Muscle of leg (tissue), 3 donors: ENCODE measurements at regions not wholly inside any gene's neighbourhood (a gene's known extent, or its start where the extent isn't known, plus 50 kb on each side); places are given as distances from the start of the nearest gene placed in this dataset.

Experiments used
- DNase-seq: peaks from one replicate; pipeline ENCODE4 v3.0.0; 2013
- H3K27ac ChIP-seq: one replicate; pipeline ENCODE4 v1.5.1; 2013; ENCODE audit warnings: mild to moderate bottlenecking, low read length, control low read depth
- H3K27me3 ChIP-seq: one replicate; pipeline ENCODE4 v1.6.1; 2013; ENCODE audit warnings: low read length; ENCODE audit not compliant: control insufficient read depth, insufficient read depth
- H3K36me3 ChIP-seq: one replicate; pipeline ENCODE4 v1.6.1; 2013; ENCODE audit warnings: low read length; ENCODE audit not compliant: control insufficient read depth, insufficient read depth
- H3K4me1 ChIP-seq: one replicate; pipeline ENCODE4 v1.6.1; 2013; ENCODE audit warnings: low read length; ENCODE audit not compliant: control insufficient read depth, insufficient read depth
- H3K4me3 ChIP-seq: one replicate; pipeline ENCODE4 v1.5.1; 2013; ENCODE audit warnings: low read length, control low read depth
- H3K9me3 ChIP-seq: replicated peaks from 2 replicates; pipeline ENCODE4 v1.6.1; 2013; ENCODE audit warnings: low read depth, low read length; ENCODE audit not compliant: control insufficient read depth
- WGBS: methylation state at CpG from one replicate; pipeline ENCODE4 v1.1.5; 2013; ENCODE audit warnings: missing lambda C conversion rate; ENCODE audit not compliant: insufficient coverage; 5-methylcytosine and 5-hydroxymethylcytosine counted together

DNA sequence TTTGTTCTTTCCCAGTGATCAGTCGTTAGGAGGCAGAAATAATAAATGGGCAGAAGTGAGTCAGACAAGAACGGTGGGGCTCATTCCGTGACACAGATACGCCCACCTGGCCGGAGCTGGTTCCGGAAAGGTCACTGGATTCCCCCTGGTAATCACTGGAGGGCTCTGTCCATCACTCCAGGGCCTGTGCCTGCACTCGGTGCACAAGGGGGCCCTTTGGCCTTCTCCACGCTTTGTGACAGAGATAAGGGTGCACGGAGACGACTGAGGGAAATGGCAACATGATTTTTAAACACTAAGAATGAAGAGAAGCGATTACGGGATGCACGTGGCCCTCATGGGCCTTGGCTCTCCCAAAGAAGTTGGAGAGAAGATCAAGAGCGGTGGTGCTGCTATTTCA, 84.4 kb downstream of the PTGR3 start:
- WGBS: 84% methylated on average over 14 of the region's 14 CpGs
- H3K4me1 ChIP-seq: peaks cover 41% of the 10 kb centered on the region

DNA sequence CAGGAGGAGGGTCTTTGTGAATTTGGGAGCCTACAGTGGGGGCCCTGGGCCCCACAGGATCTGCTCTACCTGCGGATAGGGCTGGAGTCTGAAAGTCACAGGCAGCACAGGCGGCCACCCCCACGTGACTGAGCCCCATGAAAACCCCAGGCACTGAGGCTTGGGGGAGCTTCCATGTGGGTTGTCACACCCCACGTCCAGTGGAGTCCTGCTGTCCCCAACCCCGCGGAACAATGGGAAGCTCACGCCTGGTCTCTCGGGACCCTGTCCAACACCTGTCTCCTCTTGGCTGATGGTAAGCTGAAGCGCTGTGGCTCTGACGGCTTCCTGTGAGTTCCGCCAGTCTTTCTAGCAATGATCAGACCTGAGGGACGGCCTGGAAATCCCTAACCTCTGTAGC, 85.8 kb downstream of the PTGR3 start:
- Histone ChIP-seq H3K27ac (no peak overlapping the region), H3K9me3 (no peaks in the 10 kb centered on the region), H3K27me3 (peaks cover 5% of the 10 kb centered on the region), H3K4me1 (peaks cover 32% of the 10 kb centered on the region), H3K4me3 (no peak overlapping the region), H3K36me3 (no peaks in the 10 kb centered on the region)
- DNase-seq: no peak
- WGBS: 79% methylated on average over 11 of the region's 12 CpGs

More for the DNA sequence above, 84.4 kb downstream of the PTGR3 start:
- Histone ChIP-seq H3K4me3 (no peak overlapping the region), H3K27me3 (peaks cover 5% of the 10 kb centered on the region), H3K36me3 (no peaks in the 10 kb centered on the region), H3K9me3 (no peaks in the 10 kb centered on the region), H3K27ac (no peak overlapping the region)
- DNase-seq: no peak

DNA sequence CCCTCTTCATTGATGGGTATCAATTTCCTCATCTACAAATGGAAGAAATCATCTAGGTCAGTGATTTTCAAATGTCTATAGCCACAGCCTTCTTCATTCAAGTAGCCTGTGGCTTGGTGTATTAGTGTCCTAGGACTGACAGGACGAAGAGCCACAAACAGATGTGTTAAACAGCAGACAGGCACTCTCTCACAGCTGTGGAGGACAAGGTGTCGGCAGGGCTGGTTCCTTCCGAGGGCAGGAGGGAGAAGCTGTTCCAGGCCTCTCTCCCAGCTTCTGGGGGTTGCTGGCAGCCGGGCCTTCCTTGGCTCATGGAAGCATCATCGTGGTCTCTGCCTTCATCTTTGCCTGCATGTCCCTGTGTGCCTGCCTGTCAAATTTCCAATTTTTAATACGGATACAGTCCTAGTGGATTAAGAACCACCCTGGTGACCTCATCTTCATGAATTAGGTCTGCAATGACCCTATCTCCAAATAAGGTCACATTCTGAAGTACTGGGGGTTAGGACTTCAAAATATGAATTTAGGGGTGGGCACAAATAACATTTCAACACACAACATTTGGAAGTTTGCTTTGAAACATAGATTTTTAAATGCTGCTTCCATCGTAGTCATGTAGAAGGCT, 86.5 kb downstream of the PTGR3 start:
- Histone ChIP-seq H3K27ac (no peak overlapping the region), H3K4me3 (no peak overlapping the region), H3K36me3 (no peaks in the 10 kb centered on the region), H3K27me3 (peaks cover 5% of the 10 kb centered on the region), H3K4me1 (peaks cover 28% of the 10 kb centered on the region), H3K9me3 (no peaks in the 10 kb centered on the region)
- DNase-seq: no peak
- 46% methylated on average over 4 of the region's 7 CpGs for WGBS

DNA sequence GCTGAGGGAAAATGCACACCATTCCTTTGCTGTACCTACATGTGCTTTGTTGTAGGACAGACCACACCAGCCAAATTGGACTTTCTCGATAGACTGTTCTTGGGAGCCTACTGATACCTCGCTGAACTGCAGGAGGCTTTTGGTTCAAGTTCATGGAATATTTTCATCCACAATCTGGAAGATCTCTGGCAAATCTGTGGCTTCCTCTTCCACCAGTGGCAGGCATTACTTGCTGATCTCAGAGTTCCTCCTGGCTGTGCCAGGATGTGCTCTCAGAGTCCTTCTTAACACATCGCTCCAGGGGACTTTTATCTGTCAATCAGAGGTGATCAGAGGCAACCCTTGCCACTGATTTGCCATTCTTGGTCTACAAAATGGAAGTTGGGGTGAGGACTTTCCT, 87.7 kb downstream of the PTGR3 start:
- 85% methylated on average over 2 of the region's 3 CpGs for WGBS
- Histone ChIP-seq H3K36me3 (no peaks in the 10 kb centered on the region), H3K27ac (no peak overlapping the region)

DNA sequence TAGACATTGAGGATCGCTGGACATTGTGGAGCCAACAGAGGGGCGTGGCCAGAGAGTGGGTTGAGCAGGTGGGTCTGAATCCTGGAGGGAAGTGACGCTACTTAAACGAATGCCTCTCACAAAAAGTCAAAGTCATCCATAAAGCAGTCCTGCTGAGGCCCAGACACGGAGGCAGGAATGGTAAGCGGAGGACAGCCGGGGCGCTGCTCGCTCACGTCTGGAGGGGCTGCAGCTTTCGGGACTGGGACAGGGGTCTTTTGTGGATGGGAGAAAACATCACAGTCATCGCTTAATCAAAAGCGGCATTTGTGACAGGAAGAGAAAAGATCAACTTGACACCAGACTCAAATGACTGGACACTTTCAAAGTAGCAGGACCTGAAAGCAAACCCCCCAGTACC, 88.4 kb downstream of the PTGR3 start:
- Histone ChIP-seq H3K9me3 (no peaks in the 10 kb centered on the region), H3K4me1 (peaks cover 15% of the 10 kb centered on the region), H3K27me3 (peaks cover 5% of the 10 kb centered on the region), H3K27ac (no peak overlapping the region), H3K4me3 (no peak overlapping the region), H3K36me3 (no peaks in the 10 kb centered on the region)
- WGBS: 91% methylated on average over 9 of the region's 13 CpGs
- DNase-seq: no peak

More for the DNA sequence above, 87.7 kb downstream of the PTGR3 start:
- Histone ChIP-seq H3K9me3 (no peaks in the 10 kb centered on the region), H3K4me1 (peaks cover 23% of the 10 kb centered on the region), H3K4me3 (no peak overlapping the region), H3K27me3 (peaks cover 5% of the 10 kb centered on the region)
- DNase-seq: no peak

DNA sequence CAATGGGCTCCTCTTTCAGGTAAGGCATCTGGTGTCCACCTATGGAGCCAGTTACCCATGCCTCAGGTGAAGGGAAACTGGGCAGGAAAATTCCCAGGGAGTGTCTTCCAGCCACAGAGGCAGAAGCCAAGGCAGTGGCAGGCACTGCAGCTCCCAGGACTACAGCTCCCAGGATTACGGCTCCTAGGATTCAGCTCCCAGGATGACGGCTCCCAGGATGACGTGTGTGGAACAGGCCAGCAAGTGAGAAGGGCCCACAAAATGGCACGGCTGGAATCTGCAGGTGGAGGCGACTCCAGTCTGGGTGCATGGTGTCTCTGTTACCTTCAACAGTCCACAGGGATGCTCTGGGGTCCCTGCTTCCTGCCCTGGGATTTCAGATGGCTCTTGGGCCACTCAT, 92.1 kb downstream of the PTGR3 start:
- Histone ChIP-seq H3K4me1 (peaks cover 4% of the 10 kb centered on the region), H3K36me3 (no peaks in the 10 kb centered on the region), H3K9me3 (no peaks in the 10 kb centered on the region), H3K27ac (no peak overlapping the region), H3K4me3 (no peak overlapping the region), H3K27me3 (no peaks in the 10 kb centered on the region)
- whole genome bisulfite sequencing: 93% methylated on average over 5 of the region's 5 CpGs
- no peak for DNase-seq

DNA sequence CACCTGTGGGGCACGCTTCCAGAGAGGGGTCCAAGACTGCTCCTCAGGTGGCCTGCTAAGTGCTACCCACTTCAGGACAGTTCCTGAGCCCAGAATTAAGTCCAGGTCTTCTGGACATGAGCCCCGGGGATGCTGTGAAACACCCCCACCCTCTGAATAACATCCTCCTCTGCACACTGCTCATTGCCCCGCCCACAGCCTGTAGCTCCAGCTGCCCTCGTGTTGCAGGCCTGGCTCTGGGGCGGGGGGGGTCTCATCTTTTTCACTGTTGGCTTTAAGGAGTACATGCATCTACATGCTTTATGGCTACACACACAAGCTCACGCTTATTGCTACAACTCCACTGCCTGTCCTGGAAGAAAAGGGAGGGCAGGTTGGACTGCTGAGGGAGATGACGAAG, 92.8 kb downstream of the PTGR3 start:
- no peaks in the 10 kb centered on the region for H3K9me3 ChIP-seq
- peaks cover 4% of the 10 kb centered on the region for H3K4me1 ChIP-seq
- no peaks in the 10 kb centered on the region for H3K27me3 ChIP-seq
- no peaks in the 10 kb centered on the region for H3K36me3 ChIP-seq
- H3K27ac ChIP-seq: no peak overlapping the region
- no peak overlapping the region for H3K4me3 ChIP-seq
- 63% methylated on average over 2 of the region's 7 CpGs for WGBS
- DNase-seq: no peak

DNA sequence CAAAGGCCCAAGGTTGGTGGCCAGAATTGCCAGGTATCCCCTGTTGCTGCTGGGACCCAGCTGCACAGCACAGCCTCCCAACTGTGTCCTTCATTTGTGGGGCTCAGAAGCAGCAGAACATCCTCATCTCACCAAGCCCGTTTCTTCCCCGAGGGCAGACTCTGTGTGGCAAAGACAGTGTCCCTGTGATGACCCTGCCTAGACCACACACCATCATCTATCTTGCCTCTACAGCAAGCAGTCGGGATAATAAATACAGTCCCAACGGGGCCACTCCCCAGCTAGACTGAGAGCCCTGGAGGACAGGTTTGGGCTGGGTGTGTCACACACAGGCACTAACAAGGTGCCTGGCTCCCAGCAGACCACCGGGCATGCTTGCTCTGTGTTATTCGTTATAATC, 93.4 kb downstream of the PTGR3 start:
- Histone ChIP-seq H3K4me1 (peaks cover 4% of the 10 kb centered on the region), H3K36me3 (no peaks in the 10 kb centered on the region), H3K27ac (no peak overlapping the region), H3K27me3 (no peaks in the 10 kb centered on the region), H3K9me3 (no peaks in the 10 kb centered on the region), H3K4me3 (no peak overlapping the region)
- DNase-seq: no peak
- WGBS: 54% methylated on average over 5 of the region's 6 CpGs
